PC-3 (cell line): ENCODE measurements at regions not wholly inside any gene's neighbourhood (a gene's known extent, or its start where the extent isn't known, plus 50 kb on each side); places are given as distances from the start of the nearest gene placed in this dataset.

Experiments used
- ATAC-seq: fragments of 200-7000 bp; cut with Tn5 transposase; 2 replicates; pipeline ENCODE4 v1.9.1; 2020; ENCODE audit warnings: mild to moderate bottlenecking, moderate library complexity
- BruUV-seq: library from RNA; stranded (reverse); fragments of 400-500 nt; replicated peaks from 2 replicates; lab custom pipeline; 2021; lab: Mats Ljungman, UMichigan
- CTCF ChIA-PET: fragments of 300-600 bp; sonication (Branson Sonifier 250); formaldehyde crosslinking; loops from one replicate; lab custom pipeline; 2022; ENCODE audit warnings: antibody characterized with exemption; lab: Charles Lee
- POLR2A ChIA-PET: fragments of 300-600 bp; sonication (Branson Sonifier 250); formaldehyde crosslinking; loops from one replicate; lab custom pipeline; 2022; ENCODE audit warnings: antibody characterized with exemption; ENCODE audit not compliant: unreplicated experiment; lab: Charles Lee
- DNase-seq: peaks from one replicate; pipeline ENCODE4 v3.0.0-alpha.2; 2015
- H2AFZ ChIP-seq: fragments of 300-600 bp; sonication (generic); 2 replicates; pipeline ENCODE4 v1.6.0; 2016; ENCODE audit warnings: antibody characterized with exemption, low read length
- H3F3A ChIP-seq: fragments of 300-600 bp; sonication (generic); one replicate; pipeline ENCODE4 v1.6.0; 2017; ENCODE audit warnings: antibody characterized with exemption, low read length, control low read depth, mild to moderate bottlenecking; ENCODE audit not compliant: unreplicated experiment
- H3K27ac ChIP-seq: fragments of 300-600 bp; sonication (generic); 2 replicates; pipeline ENCODE4 v1.5.1; 2016; ENCODE audit warnings: mild to moderate bottlenecking, low read length
- H3K27me3 ChIP-seq: fragments of 300-600 bp; sonication (generic); 2 replicates; pipeline ENCODE4 v1.6.1; 2016; ENCODE audit warnings: low read length, mixed read lengths
- H3K36me3 ChIP-seq: fragments of 300-600 bp; sonication (generic); 2 replicates; pipeline ENCODE4 v1.6.1; 2016; ENCODE audit warnings: low read depth, mixed run types, low read length, mixed read lengths
- H3K4me1 ChIP-seq: fragments of 300-600 bp; sonication (generic); 2 replicates; pipeline ENCODE4 v1.5.1; 2016; ENCODE audit warnings: low read length; ENCODE audit not compliant: insufficient read depth
- H3K4me2 ChIP-seq: fragments of 300-600 bp; sonication (generic); 2 replicates; pipeline ENCODE4 v1.6.0; 2016; ENCODE audit warnings: low read length
- H3K4me3 ChIP-seq: fragments of 300-600 bp; sonication (generic); 2 replicates; pipeline ENCODE4 v1.5.1; 2016; ENCODE audit warnings: mild to moderate bottlenecking, low read length, mixed read lengths
- H3K79me2 ChIP-seq: fragments of 300-600 bp; sonication (generic); 2 replicates; pipeline ENCODE4 v1.6.1; 2017; ENCODE audit warnings: low read length, mixed read lengths
- H3K9ac ChIP-seq: fragments of 300-600 bp; sonication (generic); 2 replicates; pipeline ENCODE4 v1.6.0; 2016; ENCODE audit warnings: mild to moderate bottlenecking, low read length
- H3K9me2 ChIP-seq: fragments of 300-600 bp; sonication (generic); replicated peaks from 2 replicates; pipeline ENCODE4 v1.6.1; 2016; ENCODE audit warnings: mixed run types, low read length, mixed read lengths
- H3K9me3 ChIP-seq: fragments of 300-600 bp; sonication (generic); 2 replicates; pipeline ENCODE4 v1.6.1; 2016; ENCODE audit warnings: low read length, mixed read lengths
- H4K20me1 ChIP-seq: fragments of 300-600 bp; sonication (generic); 2 replicates; pipeline ENCODE4 v1.6.1; 2016; ENCODE audit warnings: low read length, mixed read lengths
- CTCF ChIP-seq: fragments of 300-600 bp; sonication (generic); conservative IDR thresholded peaks from 2 replicates; pipeline ENCODE4 v1.5.1; 2017; ENCODE audit warnings: antibody characterized with exemption, low read depth, mild to moderate bottlenecking, low read length
- EZH2 ChIP-seq: fragments of 300-600 bp; sonication (generic); IDR thresholded peaks from one replicate; pipeline ENCODE4 v1.6.1; 2017; ENCODE audit warnings: antibody characterized with exemption, mild to moderate bottlenecking, low read length; ENCODE audit not compliant: unreplicated experiment
- EZH2phosphoT487 ChIP-seq: fragments of 300-600 bp; sonication (generic); IDR thresholded peaks from 2 replicates; pipeline ENCODE4 v1.6.1; 2018; ENCODE audit warnings: mild to moderate bottlenecking, antibody characterized with exemption, low read length, borderline replicate concordance
- intact Hi-C: fragments of 100-400 bp; cut with micrococcal nuclease; formaldehyde crosslinking; loops from 2 replicates; pipeline ENCODE4 v1.9.0; 2023

- H3K9ac ChIP-seq, result no peak overlapping the region
- ATAC-seq (no peak), DNase-seq (peak; percentile 43)
- no peak overlapping the region for H3K4me3 ChIP-seq
- no peak overlapping the region for H3K27ac ChIP-seq
- ChIA-PET CTCF (no interaction called here), POLR2A (no interaction called here)
- no peaks in the 10 kb centered on the region for H4K20me1 ChIP-seq
- BruUV-seq, result no TSS peak
- no peak overlapping the region for H2AFZ ChIP-seq
- H3K9me3 ChIP-seq, result no peaks in the 10 kb centered on the region
- intact Hi-C loops, result no loop called here
- H3F3A ChIP-seq, result peaks cover 14% of the 10 kb centered on the region
- no peak overlapping the region for H3K4me2 ChIP-seq
- H3K36me3 ChIP-seq, result no peaks in the 10 kb centered on the region
- H3K9me2 ChIP-seq, result no peaks in the 10 kb centered on the region
- peaks cover 32% of the 10 kb centered on the region for H3K4me1 ChIP-seq
- TF ChIP-seq CTCF, result no peak
- no peak for TF ChIP-seq EZH2
- no peak for TF ChIP-seq EZH2phosphoT487
- H3K27me3 ChIP-seq, result no peaks in the 10 kb centered on the region
- H3K79me2 ChIP-seq, result no peaks in the 10 kb centered on the region
These were observed 1282.3 kb upstream of the GJE1 start for GRCh38 chr6:140850438-140850837.

- Histone ChIP-seq H3K79me2 (no peaks in the 10 kb centered on the region), H3K4me1 (peaks cover 33% of the 10 kb centered on the region), H3K27me3 (no peaks in the 10 kb centered on the region), H3K27ac (no peak overlapping the region), H3F3A (peaks cover 14% of the 10 kb centered on the region), H3K4me3 (no peak overlapping the region), H3K9me2 (no peaks in the 10 kb centered on the region), H2AFZ (no peak overlapping the region), H4K20me1 (no peaks in the 10 kb centered on the region), H3K4me2 (no peak overlapping the region), H3K9me3 (no peaks in the 10 kb centered on the region), H3K9ac (no peak overlapping the region), H3K36me3 (no peaks in the 10 kb centered on the region)
- intact Hi-C loops, result loop anchor here (10.0 kb wide), 1 partner anchor 1475 kb away; the partner anchor contains the start of gene CITED2
- no TSS peak for BruUV-seq
- DNase-seq (no peak), ATAC-seq (no peak)
- no peak for TF ChIP-seq CTCF
- TF ChIP-seq EZH2phosphoT487, result no peak
- no peak for TF ChIP-seq EZH2
- POLR2A ChIA-PET, result no interaction called here
- CTCF ChIA-PET, result interaction anchor here (0.7 kb wide), 1 partner anchor 84 kb away, joined by 3 read pairs; no protein-coding TSS in a partner anchor
These were observed 1283.3 kb upstream of the GJE1 start for GRCh38 chr6:140849456-140849855.

- H3K36me3 ChIP-seq, result no peaks in the 10 kb centered on the region
- no peak overlapping the region for H3K4me3 ChIP-seq
- TF ChIP-seq CTCF, result no peak
- TF ChIP-seq EZH2, result no peak
- TF ChIP-seq EZH2phosphoT487, result no peak
- no peak overlapping the region for H2AFZ ChIP-seq
- no peaks in the 10 kb centered on the region for H3K9me2 ChIP-seq
- no peaks in the 10 kb centered on the region for H3K9me3 ChIP-seq
- H4K20me1 ChIP-seq, result no peaks in the 10 kb centered on the region
- H3F3A ChIP-seq, result peaks cover 14% of the 10 kb centered on the region
- no TSS peak for BruUV-seq
- ATAC-seq (peak; percentile 37; the same call in 1 of the 2 replicates), DNase-seq (no peak)
- H3K4me1 ChIP-seq, result peaks cover 33% of the 10 kb centered on the region
- no peaks in the 10 kb centered on the region for H3K27me3 ChIP-seq
- CTCF ChIA-PET, result no interaction called here
- intact Hi-C loops, result loop anchor here (1.0 to 10.0 kb wide), 2 partner anchors 74 to 1472 kb away; partner anchors contain the start of gene CITED2
- H3K9ac ChIP-seq, result peak overlapping the region; percentile 17; the same call in 1 of the 2 replicates
- H3K27ac ChIP-seq, result peak overlapping the region; percentile 62
- POLR2A ChIA-PET, result no interaction called here
- H3K79me2 ChIP-seq, result no peaks in the 10 kb centered on the region
- H3K4me2 ChIP-seq, result peak overlapping the region; percentile 66
These were observed 1285.5 kb upstream of the GJE1 start for GRCh38 chr6:140847262-140847645.
